ENCODE measurements at regions not wholly inside any gene's neighbourhood (a gene's known extent, or its start where the extent isn't known, plus 50 kb on each side); places are given as distances from the start of the nearest gene placed in this dataset.

- Histone ChIP-seq H3K23ac (ENCODE audit: low read length) (no peak overlapping the region), H3K79me1 (ENCODE audit: low read length) (no peaks in the 10 kb centered on the region)
Observed at GRCh38 chr1:221611656-221612046, 130.2 kb downstream of the DUSP10 start.

GRCh38 chr1:221612047-221612777, 129.7 kb downstream of the DUSP10 start:
- WGBS (ENCODE audit: extremely low coverage, insufficient coverage, insufficient read length): no CpG with 5 or more reads among the region's 5 CpGs
- H3K18ac ChIP-seq (ENCODE audit: low read length): no peak overlapping the region

More at GRCh38 chr1:221611656-221612046, 130.2 kb downstream of the DUSP10 start:
- Histone ChIP-seq H4K12ac (ENCODE audit: low read depth, low read length) (no peak overlapping the region), H3K4me3 (ENCODE audit: low read depth, low read length) (no peak overlapping the region), H4K8ac (ENCODE audit: low read depth, low read length) (no peak overlapping the region), H3K27ac (ENCODE audit: low read depth, low read length) (peak overlapping the region; percentile 43), H3K14ac (ENCODE audit: low read length) (no peak overlapping the region), H3K9ac (ENCODE audit: low read length) (no peak overlapping the region), H2BK120ac (ENCODE audit: insufficient read depth, low read length, poor library complexity) (no peak overlapping the region), H4K91ac (ENCODE audit: low read depth, low read length) (no peak overlapping the region), H3K9me3 (ENCODE audit: insufficient read depth, low read depth, low read length) (no peaks in the 10 kb centered on the region), H3K27me3 (ENCODE audit: insufficient read depth, low read length) (no peaks in the 10 kb centered on the region), H3K4ac (ENCODE audit: low read depth, low read length) (no peak overlapping the region), H2AK5ac (ENCODE audit: low read length) (no peak overlapping the region), H3K18ac (ENCODE audit: low read length) (no peak overlapping the region), H3K79me2 (ENCODE audit: control insufficient read depth, insufficient read depth, low read length, poor library complexity) (no peaks in the 10 kb centered on the region), H2AFZ (ENCODE audit: insufficient read depth, low read length, poor library complexity) (no peak overlapping the region), H3K36me3 (ENCODE audit: control insufficient read depth in 1 of 2, insufficient read depth in 2 of 2, low read length in 2 of 2) (no peaks in the 10 kb centered on the region), H3K4me1 (ENCODE audit: control insufficient read depth in 1 of 2, insufficient read depth in 2 of 2, low read length in 2 of 2) (peaks cover 0 to 2% of the 10 kb centered on the region in 2 experiments), H2BK12ac (ENCODE audit: low read length) (no peak overlapping the region), H2BK5ac (ENCODE audit: low read depth, low read length, poor library complexity) (no peak overlapping the region), H3K4me2 (ENCODE audit: low read length) (no peak overlapping the region)
- no peak for DNase-seq
- WGBS (ENCODE audit: extremely low coverage, insufficient coverage, insufficient read length): no CpG with 5 or more reads among the region's 2 CpGs

GRCh38 chr1:221620437-221621384, 121.2 kb downstream of the DUSP10 start:
- no peaks in the 10 kb centered on the region for H3K36me3 ChIP-seq (ENCODE audit: control insufficient read depth in 1 of 2, insufficient read depth in 2 of 2, low read length in 2 of 2)
- H3K14ac ChIP-seq (ENCODE audit: low read length): no peak overlapping the region
- no peak overlapping the region for H2AFZ ChIP-seq (ENCODE audit: insufficient read depth, low read length, poor library complexity)
- H4K91ac ChIP-seq (ENCODE audit: low read depth, low read length): no peak overlapping the region
- H3K9me3 ChIP-seq (ENCODE audit: insufficient read depth, low read depth, low read length): no peaks in the 10 kb centered on the region
- H2BK12ac ChIP-seq (ENCODE audit: low read length): no peak overlapping the region
- no peak overlapping the region for H2AK5ac ChIP-seq (ENCODE audit: low read length)
- H3K79me1 ChIP-seq (ENCODE audit: low read length): no peaks in the 10 kb centered on the region
- no peak overlapping the region for H2BK5ac ChIP-seq (ENCODE audit: low read depth, low read length, poor library complexity)
- H3K18ac ChIP-seq (ENCODE audit: low read length): no peak overlapping the region
- H3K4me3 ChIP-seq (ENCODE audit: low read depth, low read length): no peak overlapping the region
- no peak overlapping the region for H4K8ac ChIP-seq (ENCODE audit: low read depth, low read length)
- H3K4me1 ChIP-seq (ENCODE audit: control insufficient read depth in 1 of 2, insufficient read depth in 2 of 2, low read length in 2 of 2): no peaks in the 10 kb centered on the region
- no peak overlapping the region for H3K9ac ChIP-seq (ENCODE audit: low read length)
- H3K4me2 ChIP-seq (ENCODE audit: low read length): no peak overlapping the region
- no peak overlapping the region for H3K23ac ChIP-seq (ENCODE audit: low read length)
- no peak overlapping the region for H3K4ac ChIP-seq (ENCODE audit: low read depth, low read length)
- WGBS (ENCODE audit: extremely low coverage, insufficient coverage, insufficient read length): no CpG with 5 or more reads among the region's 5 CpGs
- H2BK120ac ChIP-seq (ENCODE audit: insufficient read depth, low read length, poor library complexity): no peak overlapping the region
- no peak overlapping the region for H3K27ac ChIP-seq (ENCODE audit: low read depth, low read length)
- no peak overlapping the region for H4K12ac ChIP-seq (ENCODE audit: low read depth, low read length)
- H3K27me3 ChIP-seq (ENCODE audit: insufficient read depth, low read length): no peaks in the 10 kb centered on the region
- no peaks in the 10 kb centered on the region for H3K79me2 ChIP-seq (ENCODE audit: control insufficient read depth, insufficient read depth, low read length, poor library complexity)
- DNase-seq: no peak

More at GRCh38 chr1:221612047-221612777, 129.7 kb downstream of the DUSP10 start:
- Histone ChIP-seq H3K27ac (ENCODE audit: low read depth, low read length) (peak overlapping the region; percentile 43), H3K23ac (ENCODE audit: low read length) (no peak overlapping the region), H2AK5ac (ENCODE audit: low read length) (no peak overlapping the region), H3K9me3 (ENCODE audit: insufficient read depth, low read depth, low read length) (no peaks in the 10 kb centered on the region), H2BK5ac (ENCODE audit: low read depth, low read length, poor library complexity) (no peak overlapping the region), H2BK120ac (ENCODE audit: insufficient read depth, low read length, poor library complexity) (no peak overlapping the region), H2AFZ (ENCODE audit: insufficient read depth, low read length, poor library complexity) (no peak overlapping the region), H3K9ac (ENCODE audit: low read length) (no peak overlapping the region), H2BK12ac (ENCODE audit: low read length) (no peak overlapping the region), H3K4me3 (ENCODE audit: low read depth, low read length) (no peak overlapping the region), H3K4me2 (ENCODE audit: low read length) (peak overlapping the region; percentile 31), H3K14ac (ENCODE audit: low read length) (no peak overlapping the region), H4K8ac (ENCODE audit: low read depth, low read length) (no peak overlapping the region), H4K12ac (ENCODE audit: low read depth, low read length) (no peak overlapping the region), H3K79me2 (ENCODE audit: control insufficient read depth, insufficient read depth, low read length, poor library complexity) (no peaks in the 10 kb centered on the region), H4K91ac (ENCODE audit: low read depth, low read length) (no peak overlapping the region), H3K79me1 (ENCODE audit: low read length) (no peaks in the 10 kb centered on the region), H3K4ac (ENCODE audit: low read depth, low read length) (no peak overlapping the region), H3K36me3 (ENCODE audit: control insufficient read depth in 1 of 2, insufficient read depth in 2 of 2, low read length in 2 of 2) (no peaks in the 10 kb centered on the region), H3K4me1 (ENCODE audit: control insufficient read depth in 1 of 2, insufficient read depth in 2 of 2, low read length in 2 of 2) (peaks cover 0 to 2% of the 10 kb centered on the region in 2 experiments), H3K27me3 (ENCODE audit: insufficient read depth, low read length) (no peaks in the 10 kb centered on the region)
- peak; percentile 81 to 93 for DNase-seq

GRCh38 chr1:221621683-221622082, 120.2 kb downstream of the DUSP10 start:
- Histone ChIP-seq H3K4me3 (ENCODE audit: low read depth, low read length) (no peak overlapping the region), H3K23ac (ENCODE audit: low read length) (no peak overlapping the region), H3K14ac (ENCODE audit: low read length) (no peak overlapping the region)

More at GRCh38 chr1:221621683-221622082, 120.2 kb downstream of the DUSP10 start:
- H3K27ac ChIP-seq (ENCODE audit: low read depth, low read length): no peak overlapping the region
- H3K9ac ChIP-seq (ENCODE audit: low read length): no peak overlapping the region
- H3K4me1 ChIP-seq (ENCODE audit: control insufficient read depth in 1 of 2, insufficient read depth in 2 of 2, low read length in 2 of 2): no peaks in the 10 kb centered on the region
- WGBS (ENCODE audit: extremely low coverage, insufficient coverage, insufficient read length): no CpG with 5 or more reads among the region's 2 CpGs
- H4K12ac ChIP-seq (ENCODE audit: low read depth, low read length): no peak overlapping the region
- no peak overlapping the region for H2BK5ac ChIP-seq (ENCODE audit: low read depth, low read length, poor library complexity)
- no peak overlapping the region for H4K8ac ChIP-seq (ENCODE audit: low read depth, low read length)
- H3K4ac ChIP-seq (ENCODE audit: low read depth, low read length): no peak overlapping the region
- no peaks in the 10 kb centered on the region for H3K79me1 ChIP-seq (ENCODE audit: low read length)
- no peak for DNase-seq
- H2AFZ ChIP-seq (ENCODE audit: insufficient read depth, low read length, poor library complexity): no peak overlapping the region
- no peaks in the 10 kb centered on the region for H3K9me3 ChIP-seq (ENCODE audit: insufficient read depth, low read depth, low read length)
- H2AK5ac ChIP-seq (ENCODE audit: low read length): no peak overlapping the region
- H2BK120ac ChIP-seq (ENCODE audit: insufficient read depth, low read length, poor library complexity): no peak overlapping the region
- H3K27me3 ChIP-seq (ENCODE audit: insufficient read depth, low read length): no peaks in the 10 kb centered on the region
- no peak overlapping the region for H3K18ac ChIP-seq (ENCODE audit: low read length)
- H3K4me2 ChIP-seq (ENCODE audit: low read length): no peak overlapping the region
- no peaks in the 10 kb centered on the region for H3K36me3 ChIP-seq (ENCODE audit: control insufficient read depth in 1 of 2, insufficient read depth in 2 of 2, low read length in 2 of 2)
- H4K91ac ChIP-seq (ENCODE audit: low read depth, low read length): no peak overlapping the region
- no peaks in the 10 kb centered on the region for H3K79me2 ChIP-seq (ENCODE audit: control insufficient read depth, insufficient read depth, low read length, poor library complexity)
- H2BK12ac ChIP-seq (ENCODE audit: low read length): no peak overlapping the region

Measured in trophoblast cell (in vitro differentiated cells and primary cell).